AG04449 (cell line): ENCODE measurements at regions not wholly inside any gene's neighbourhood (a gene's known extent, or its start where the extent isn't known, plus 50 kb on each side); places are given as distances from the start of the nearest gene placed in this dataset.

Experiments
- CTCF ChIA-PET: fragments of 350-600 bp; formaldehyde crosslinking; extraction: SDS; loops from one replicate; lab custom pipeline; 2021; ENCODE audit warnings: antibody characterized with exemption; lab: Yijun Ruan, JAX
- POLR2A ChIA-PET: fragments of 400-600, 350-600 bp; formaldehyde crosslinking; extraction: SDS; loops from one replicate; lab custom pipeline; 2020; ENCODE audit warnings: antibody characterized with exemption, inconsistent platforms; lab: Yijun Ruan, JAX
- DNase-seq: peaks from one replicate; pipeline ENCODE4 v3.0.0-alpha.2; 2010; ENCODE audit warnings: low read depth, low spot score
- H3K4me3 ChIP-seq: 2 replicates; pipeline ENCODE4 v1.5.1; 2011; ENCODE audit warnings: low read depth, mild to moderate bottlenecking, control low read depth, low read length
- CTCF ChIP-seq: IDR thresholded peaks from one replicate; pipeline ENCODE4 v1.5.1; 2011; ENCODE audit warnings: mild to moderate bottlenecking, moderate library complexity, low read length, control low read depth, inconsistent platforms; ENCODE audit not compliant: insufficient read depth; ENCODE audit errors: missing control alignments

GRCh38 chr5:62974623-62975022 is 396.0 kb downstream of the LRRC70 start:
- H3K4me3 ChIP-seq: no peak overlapping the region
- TF ChIP-seq CTCF: no peak
- ChIA-PET CTCF (no interaction called here), POLR2A (no interaction called here)
- no peak for DNase-seq

GRCh38 chr5:62969409-62970120 is 390.9 kb downstream of the LRRC70 start:
- POLR2A ChIA-PET: no interaction called here

GRCh38 chr5:62964428-62964827 is 385.8 kb downstream of the LRRC70 start:
- CTCF ChIA-PET: no interaction called here
- TF ChIP-seq CTCF: no peak
- POLR2A ChIA-PET: no interaction called here
- no peak overlapping the region for H3K4me3 ChIP-seq
- DNase-seq: no peak

More at GRCh38 chr5:62969409-62970120, 390.9 kb downstream of the LRRC70 start:
- no peak overlapping the region for H3K4me3 ChIP-seq
- DNase-seq: no peak
- TF ChIP-seq CTCF: no peak
- CTCF ChIA-PET: no interaction called here

GRCh38 chr5:62960781-62961180 is 382.2 kb downstream of the LRRC70 start:
- POLR2A ChIA-PET: no interaction called here
- CTCF ChIA-PET: no interaction called here
- no peak for TF ChIP-seq CTCF
- no peak overlapping the region for H3K4me3 ChIP-seq
- no peak for DNase-seq

- no peak for DNase-seq
- TF ChIP-seq CTCF: no peak
- H3K4me3 ChIP-seq: no peak overlapping the region
- ChIA-PET CTCF (no interaction called here), POLR2A (no interaction called here)
These were observed 378.0 kb downstream of the LRRC70 start for GRCh38 chr5:62956597-62956996.

GRCh38 chr5:62954578-62954977 is 376.0 kb downstream of the LRRC70 start:
- no peak for TF ChIP-seq CTCF
- H3K4me3 ChIP-seq: no peak overlapping the region
- ChIA-PET POLR2A (no interaction called here), CTCF (no interaction called here)
- DNase-seq: no peak
